Glutamatergic neuron (in vitro differentiated cells): ENCODE measurements at regions not wholly inside any gene's neighbourhood (a gene's known extent, or its start where the extent isn't known, plus 50 kb on each side); places are given as distances from the start of the nearest gene placed in this dataset.
"Not testable (repeated sequence)": the region's sequence is repeated elsewhere in the genome, so short reads cannot be mapped to it uniquely, and the experiment has no call there.

Experiments used
- DNase-seq: peaks from one replicate; pipeline ENCODE4 v3.0.0; 2022
- H3K27ac Mint-ChIP-seq: one replicate; pipeline ENCODE4 v1.8.0; 2020; ENCODE audit warnings: mild to moderate bottlenecking, mixed read lengths, inconsistent platforms; ENCODE audit not compliant: unreplicated experiment
- H3K27me3 Mint-ChIP-seq: one replicate; pipeline ENCODE4 v1.8.0; 2020; ENCODE audit warnings: mild to moderate bottlenecking, moderate library complexity, mixed read lengths, inconsistent platforms; ENCODE audit not compliant: unreplicated experiment
- H3K36me3 Mint-ChIP-seq: one replicate; pipeline ENCODE4 v1.8.0; 2020; ENCODE audit warnings: mild to moderate bottlenecking, mixed read lengths, inconsistent platforms; ENCODE audit not compliant: unreplicated experiment
- H3K4me1 Mint-ChIP-seq: one replicate; pipeline ENCODE4 v1.8.0; 2020; ENCODE audit warnings: mild to moderate bottlenecking, low read depth, mixed read lengths, inconsistent platforms; ENCODE audit not compliant: unreplicated experiment
- H3K4me3 Mint-ChIP-seq: one replicate; pipeline ENCODE4 v1.8.0; 2020; ENCODE audit warnings: mild to moderate bottlenecking, mixed read lengths, inconsistent platforms; ENCODE audit not compliant: unreplicated experiment
- H3K9me3 Mint-ChIP-seq: one replicate; pipeline ENCODE4 v1.8.0; 2020; ENCODE audit warnings: mild to moderate bottlenecking, moderate library complexity, mixed read lengths, inconsistent platforms; ENCODE audit not compliant: unreplicated experiment
- CTCF ChIP-seq: fragments of 200-600 bp; sonication (generic); IDR thresholded peaks from one replicate; pipeline ENCODE4 v1.5.0; 2021; ENCODE audit not compliant: partially characterized antibody, unreplicated experiment

GRCh38 chr12:126290456-126290855, 1225.2 kb downstream of the AACS start:
- DNase-seq: no peak
- no peaks in the 10 kb centered on the region for H3K27me3 Mint-ChIP-seq
- no peak overlapping the region for H3K27ac Mint-ChIP-seq
- H3K4me1 Mint-ChIP-seq: no peaks in the 10 kb centered on the region
- H3K4me3 Mint-ChIP-seq: no peak overlapping the region
- no peaks in the 10 kb centered on the region for H3K36me3 Mint-ChIP-seq
- H3K9me3 Mint-ChIP-seq: peaks cover 9% of the 10 kb centered on the region
- no peak for TF ChIP-seq CTCF

- H3K27ac Mint-ChIP-seq, H3K27me3 Mint-ChIP-seq, H3K4me1 Mint-ChIP-seq, DNase-seq, H3K36me3 Mint-ChIP-seq, H3K4me3 Mint-ChIP-seq, H3K9me3 Mint-ChIP-seq: not testable (repeated sequence)
Measured at GRCh38 chr12:126291987-126292386, 1226.8 kb downstream of the AACS start.

GRCh38 chr12:126295652-126296051, 1230.4 kb downstream of the AACS start:
- Mint-ChIP-seq H3K27me3 (no peaks in the 10 kb centered on the region), H3K4me1 (no peaks in the 10 kb centered on the region), H3K36me3 (no peaks in the 10 kb centered on the region), H3K9me3 (peaks cover 8% of the 10 kb centered on the region), H3K27ac (no peak overlapping the region), H3K4me3 (no peak overlapping the region)
- TF ChIP-seq CTCF: no peak
- DNase-seq: no peak

- Mint-ChIP-seq H3K4me1 (no peaks in the 10 kb centered on the region), H3K27ac (no peak overlapping the region), H3K27me3 (no peaks in the 10 kb centered on the region), H3K9me3 (no peaks in the 10 kb centered on the region), H3K4me3 (no peak overlapping the region), H3K36me3 (no peaks in the 10 kb centered on the region)
- no peak for DNase-seq
- no peak for TF ChIP-seq CTCF
Measured at GRCh38 chr12:126309278-126309677, 1244.0 kb downstream of the AACS start.

- H3K4me1 Mint-ChIP-seq: no peaks in the 10 kb centered on the region
- H3K4me3 Mint-ChIP-seq: no peak overlapping the region
- H3K9me3 Mint-ChIP-seq: peaks cover 6% of the 10 kb centered on the region
- no peak for TF ChIP-seq CTCF
- no peaks in the 10 kb centered on the region for H3K36me3 Mint-ChIP-seq
- H3K27ac Mint-ChIP-seq: no peak overlapping the region
- no peak for DNase-seq
- H3K27me3 Mint-ChIP-seq: no peaks in the 10 kb centered on the region
Measured at GRCh38 chr12:126312457-126312856, 1247.2 kb downstream of the AACS start.

DNA sequence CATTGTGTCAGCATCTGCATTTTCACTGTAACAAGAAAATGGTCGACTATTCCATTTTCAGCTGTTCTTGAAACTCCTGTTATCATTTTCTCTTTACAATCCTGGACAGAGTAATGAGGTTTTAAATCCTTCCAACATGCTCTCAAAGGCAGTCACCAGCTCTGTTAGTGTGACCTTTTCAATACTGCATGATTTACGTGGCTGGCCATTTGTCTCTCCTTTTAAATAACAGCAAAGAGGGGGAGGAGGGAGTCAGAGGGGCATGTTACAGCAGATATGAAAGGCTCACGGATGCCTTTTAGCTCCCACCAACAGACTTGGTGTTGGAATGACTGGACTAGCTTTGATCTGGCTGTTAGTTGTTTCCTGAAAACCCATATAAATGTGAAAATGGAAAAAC, 1251.2 kb downstream of the AACS start:
- no peak for TF ChIP-seq CTCF
- Mint-ChIP-seq H3K27ac (no peak overlapping the region), H3K9me3 (peaks cover 7% of the 10 kb centered on the region)

More for the DNA sequence above, 1251.2 kb downstream of the AACS start:
- DNase-seq: no peak
- Mint-ChIP-seq H3K27me3 (no peaks in the 10 kb centered on the region), H3K4me1 (no peaks in the 10 kb centered on the region), H3K36me3 (no peaks in the 10 kb centered on the region), H3K4me3 (no peak overlapping the region)
